ENCODE measurements at regions not wholly inside any gene's neighbourhood (a gene's known extent, or its start where the extent isn't known, plus 50 kb on each side); places are given as distances from the start of the nearest gene placed in this dataset.

- Histone ChIP-seq H3K36me3 (ENCODE audit: low read depth) (no peaks in the 10 kb centered on the region), H3K4me3 (no peak overlapping the region), H3K9me2 (ENCODE audit: insufficient read depth) (no peaks in the 10 kb centered on the region), H3K4me1 (ENCODE audit: insufficient read depth) (no peaks in the 10 kb centered on the region), H3K27me3 (replicated peaks; ENCODE audit: insufficient read depth) (no peaks in the 10 kb centered on the region), H3K9ac (no peak overlapping the region), H3K27ac (no peak overlapping the region), H3K4me2 (ENCODE audit: unreplicated experiment) (no peak overlapping the region), H3F3A (ENCODE audit: insufficient read depth) (no peaks in the 10 kb centered on the region), H4K20me1 (ENCODE audit: insufficient read depth) (no peaks in the 10 kb centered on the region), H3K9me3 (ENCODE audit: low read depth) (no peaks in the 10 kb centered on the region), H3K79me2 (ENCODE audit: insufficient read depth) (no peaks in the 10 kb centered on the region), H2AFZ (no peak overlapping the region)
- no peak for DNase-seq
- TF ChIP-seq EZH2 (IDR thresholded peaks at IDR 0.05; ENCODE audit: insufficient read depth, poor library complexity, severe bottlenecking): no peak
- TF ChIP-seq EZH2phosphoT487 (IDR thresholded peaks at IDR 0.05; ENCODE audit: insufficient read depth, low read depth): no peak
- in situ Hi-C loops (cut with MboI): no loop called here
- 7 to 20% methylated on average over 1 of the region's 1 CpG for WGBS, 2 experiments (ENCODE audit: low coverage in 1 of 2, low lambda C conversion rate in 2 of 2, missing lambda C conversion rate in 2 of 2)
Measured at GRCh38 chr12:82529101-82529500, 157.6 kb upstream of the TMTC2 start.

- no peak for DNase-seq
- 33 to 39% methylated on average over 3 of the region's 3 CpGs for WGBS, 2 experiments (ENCODE audit: low coverage in 1 of 2, low lambda C conversion rate in 2 of 2, missing lambda C conversion rate in 2 of 2)
- no peaks in the 10 kb centered on the region for H3F3A ChIP-seq (ENCODE audit: insufficient read depth)
- H3K4me1 ChIP-seq (ENCODE audit: insufficient read depth): no peaks in the 10 kb centered on the region
- no peaks in the 10 kb centered on the region for H4K20me1 ChIP-seq (ENCODE audit: insufficient read depth)
- no peak overlapping the region for H3K27ac ChIP-seq
- no peaks in the 10 kb centered on the region for H3K9me2 ChIP-seq (ENCODE audit: insufficient read depth)
- no peak overlapping the region for H3K4me3 ChIP-seq
- no peaks in the 10 kb centered on the region for H3K36me3 ChIP-seq (ENCODE audit: low read depth)
- in situ Hi-C loops (cut with MboI): no loop called here
- no peaks in the 10 kb centered on the region for H3K27me3 ChIP-seq (replicated peaks; ENCODE audit: insufficient read depth)
- TF ChIP-seq EZH2phosphoT487 (IDR thresholded peaks at IDR 0.05; ENCODE audit: insufficient read depth, low read depth) (no peak), EZH2 (IDR thresholded peaks at IDR 0.05; ENCODE audit: insufficient read depth, poor library complexity, severe bottlenecking) (no peak)
- no peaks in the 10 kb centered on the region for H3K79me2 ChIP-seq (ENCODE audit: insufficient read depth)
- no peak overlapping the region for H3K4me2 ChIP-seq (ENCODE audit: unreplicated experiment)
- no peak overlapping the region for H2AFZ ChIP-seq
- H3K9me3 ChIP-seq (ENCODE audit: low read depth): no peaks in the 10 kb centered on the region
- H3K9ac ChIP-seq: no peak overlapping the region
Measured at GRCh38 chr12:82529954-82530353, 156.8 kb upstream of the TMTC2 start.

GRCh38 chr12:82530394-82530793 is 156.3 kb upstream of the TMTC2 start:
- Histone ChIP-seq H3K4me3 (no peak overlapping the region), H3K9ac (no peak overlapping the region), H3F3A (ENCODE audit: insufficient read depth) (no peaks in the 10 kb centered on the region), H3K4me2 (ENCODE audit: unreplicated experiment) (no peak overlapping the region), H4K20me1 (ENCODE audit: insufficient read depth) (no peaks in the 10 kb centered on the region), H3K27ac (no peak overlapping the region), H3K36me3 (ENCODE audit: low read depth) (no peaks in the 10 kb centered on the region), H3K9me3 (ENCODE audit: low read depth) (no peaks in the 10 kb centered on the region), H3K9me2 (ENCODE audit: insufficient read depth) (no peaks in the 10 kb centered on the region), H2AFZ (no peak overlapping the region), H3K79me2 (ENCODE audit: insufficient read depth) (no peaks in the 10 kb centered on the region), H3K4me1 (ENCODE audit: insufficient read depth) (no peaks in the 10 kb centered on the region), H3K27me3 (replicated peaks; ENCODE audit: insufficient read depth) (no peaks in the 10 kb centered on the region)
- TF ChIP-seq EZH2phosphoT487 (IDR thresholded peaks at IDR 0.05; ENCODE audit: insufficient read depth, low read depth) (no peak), EZH2 (IDR thresholded peaks at IDR 0.05; ENCODE audit: insufficient read depth, poor library complexity, severe bottlenecking) (no peak)
- WGBS, 2 experiments (ENCODE audit: low coverage in 1 of 2, low lambda C conversion rate in 2 of 2, missing lambda C conversion rate in 2 of 2): 36 to 37% methylated on average over 2 of the region's 2 CpGs
- in situ Hi-C loops (cut with MboI): no loop called here
- no peak for DNase-seq

DNA sequence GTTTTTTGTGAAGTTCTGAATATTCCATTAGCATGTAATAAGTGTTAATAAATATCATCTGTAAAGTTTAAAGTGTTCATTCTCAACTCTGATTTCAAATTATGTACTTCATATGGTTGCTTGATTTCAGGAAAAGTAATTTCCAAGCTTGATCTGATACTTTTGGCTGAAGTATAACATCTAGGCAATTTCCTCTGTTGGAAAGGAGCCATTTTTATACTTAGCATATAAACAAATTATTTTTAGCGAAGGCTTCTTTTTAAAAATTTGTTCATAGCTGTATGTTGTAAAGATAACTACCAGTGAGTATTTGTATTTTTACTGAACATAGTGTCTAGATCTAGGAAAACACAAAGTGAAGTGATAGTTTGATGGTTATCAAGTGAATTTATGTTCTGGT is 153.4 kb upstream of the TMTC2 start:
- Histone ChIP-seq H4K20me1 (ENCODE audit: insufficient read depth) (no peaks in the 10 kb centered on the region), H2AFZ (no peak overlapping the region), H3F3A (ENCODE audit: insufficient read depth) (no peaks in the 10 kb centered on the region), H3K4me1 (ENCODE audit: insufficient read depth) (no peaks in the 10 kb centered on the region), H3K36me3 (ENCODE audit: low read depth) (no peaks in the 10 kb centered on the region), H3K9me2 (ENCODE audit: insufficient read depth) (no peaks in the 10 kb centered on the region), H3K4me3 (no peak overlapping the region), H3K9ac (no peak overlapping the region), H3K27ac (no peak overlapping the region), H3K4me2 (ENCODE audit: unreplicated experiment) (no peak overlapping the region), H3K9me3 (ENCODE audit: low read depth) (no peaks in the 10 kb centered on the region), H3K27me3 (replicated peaks; ENCODE audit: insufficient read depth) (no peaks in the 10 kb centered on the region), H3K79me2 (ENCODE audit: insufficient read depth) (no peaks in the 10 kb centered on the region)
- in situ Hi-C loops (cut with MboI): no loop called here
- no peak for DNase-seq
- WGBS, 2 experiments (ENCODE audit: low coverage in 1 of 2, low lambda C conversion rate in 2 of 2, missing lambda C conversion rate in 2 of 2): 59 to 60% methylated on average over 1 of the region's 1 CpG
- TF ChIP-seq EZH2phosphoT487 (IDR thresholded peaks at IDR 0.05; ENCODE audit: insufficient read depth, low read depth) (no peak), EZH2 (IDR thresholded peaks at IDR 0.05; ENCODE audit: insufficient read depth, poor library complexity, severe bottlenecking) (no peak)

DNA sequence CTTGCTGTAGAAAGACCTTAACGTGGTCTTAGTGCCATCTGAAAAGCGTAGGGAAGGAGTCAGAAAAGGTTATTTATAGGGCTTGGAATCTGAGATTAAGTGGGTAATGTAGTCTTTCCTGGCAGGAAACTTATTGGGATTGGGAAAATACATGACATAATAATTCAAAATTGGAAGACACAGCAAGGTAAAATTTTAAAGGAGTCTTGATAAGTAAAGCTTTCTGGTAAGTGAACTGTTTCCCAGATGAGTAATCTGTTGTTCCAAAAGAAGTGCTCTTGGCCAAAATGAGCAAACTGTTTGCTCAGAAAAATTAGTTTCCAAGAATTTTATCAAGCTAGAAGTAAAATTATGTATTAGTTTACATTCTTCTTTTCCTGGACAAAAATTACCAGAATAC is 149.3 kb upstream of the TMTC2 start:
- 2 to 13% methylated on average over 2 of the region's 2 CpGs for WGBS, 2 experiments (ENCODE audit: low coverage in 1 of 2, low lambda C conversion rate in 2 of 2, missing lambda C conversion rate in 2 of 2)

More for the DNA sequence above, 149.3 kb upstream of the TMTC2 start:
- TF ChIP-seq EZH2 (IDR thresholded peaks at IDR 0.05; ENCODE audit: insufficient read depth, poor library complexity, severe bottlenecking): no peak
- TF ChIP-seq EZH2phosphoT487 (IDR thresholded peaks at IDR 0.05; ENCODE audit: insufficient read depth, low read depth): no peak
- Histone ChIP-seq H3K4me1 (ENCODE audit: insufficient read depth) (no peaks in the 10 kb centered on the region), H3F3A (ENCODE audit: insufficient read depth) (no peaks in the 10 kb centered on the region), H3K4me2 (ENCODE audit: unreplicated experiment) (no peak overlapping the region), H3K36me3 (ENCODE audit: low read depth) (no peaks in the 10 kb centered on the region), H3K27ac (no peak overlapping the region), H3K9me3 (ENCODE audit: low read depth) (no peaks in the 10 kb centered on the region), H3K79me2 (ENCODE audit: insufficient read depth) (no peaks in the 10 kb centered on the region), H3K9me2 (ENCODE audit: insufficient read depth) (no peaks in the 10 kb centered on the region), H4K20me1 (ENCODE audit: insufficient read depth) (no peaks in the 10 kb centered on the region), H2AFZ (no peak overlapping the region), H3K4me3 (no peak overlapping the region), H3K9ac (no peak overlapping the region), H3K27me3 (replicated peaks; ENCODE audit: insufficient read depth) (no peaks in the 10 kb centered on the region)
- no peak for DNase-seq
- in situ Hi-C loops (cut with MboI): no loop called here
